ENCODE measurements at regions not wholly inside any gene's neighbourhood (a gene's known extent, or its start where the extent isn't known, plus 50 kb on each side); places are given as distances from the start of the nearest gene placed in this dataset.

GRCh38 chr16:55981557-55981956, 106.4 kb upstream of the CES5A start:
- no peak for TF ChIP-seq CTCF (IDR thresholded peaks at IDR 0.05)
- no peak overlapping the region for H3K27ac Mint-ChIP-seq
- intact Hi-C loops (cut with DNase I, micrococcal nuclease) = no loop called here
- Histone ChIP-seq H3K27me3 (ENCODE audit: control insufficient read depth in 1 of 2, insufficient read depth in 2 of 2, low read length in 2 of 2) (no peaks in the 10 kb centered on the region), H3K4me3 (ENCODE audit: low read length) (no peak overlapping the region), H3K9me3 (ENCODE audit: control insufficient read depth in 1 of 2, insufficient read depth in 1 of 2, low read length in 2 of 2) (no peaks in the 10 kb centered on the region), H3K27ac (ENCODE audit: low read depth in 1 of 2, low read length in 2 of 2) (no peak overlapping the region), H3K36me3 (ENCODE audit: insufficient read depth, low read length) (no peaks in the 10 kb centered on the region), H3K4me1 (ENCODE audit: insufficient read depth, low read length) (no peaks in the 10 kb centered on the region)
- no peak for ATAC-seq (ENCODE audit: poor library complexity)
- DNase-seq = no peak
- H3K4me1 Mint-ChIP-seq (ENCODE audit: low read depth) = no peaks in the 10 kb centered on the region
- no peak overlapping the region for H3K4me3 Mint-ChIP-seq
- peaks cover 8% of the 10 kb centered on the region for H3K27me3 Mint-ChIP-seq
- no peaks in the 10 kb centered on the region for H3K9me3 Mint-ChIP-seq
- no peaks in the 10 kb centered on the region for H3K36me3 Mint-ChIP-seq (ENCODE audit: low read depth)
- ChIA-PET POLR2A (no interaction called here), CTCF (no interaction called here)

- H3K4me3 ChIP-seq (ENCODE audit: low read length) = no peak overlapping the region
- Mint-ChIP-seq H3K4me1 (ENCODE audit: low read depth) (no peaks in the 10 kb centered on the region), H3K4me3 (no peak overlapping the region), H3K9me3 (no peaks in the 10 kb centered on the region), H3K27me3 (peaks cover 11% of the 10 kb centered on the region), H3K27ac (no peak overlapping the region), H3K36me3 (ENCODE audit: low read depth) (no peaks in the 10 kb centered on the region)
- no peaks in the 10 kb centered on the region for H3K36me3 ChIP-seq (ENCODE audit: insufficient read depth, low read length)
- H3K9me3 ChIP-seq (ENCODE audit: control insufficient read depth in 1 of 2, insufficient read depth in 1 of 2, low read length in 2 of 2) = no peaks in the 10 kb centered on the region
- no peak for TF ChIP-seq CTCF (IDR thresholded peaks at IDR 0.05)
- ChIA-PET CTCF (interaction anchor here (1.9 kb wide), 1 partner anchor 342 kb away, joined by 5 read pairs; no protein-coding TSS in a partner anchor), POLR2A (no interaction called here)
- H3K27ac ChIP-seq (ENCODE audit: low read depth in 1 of 2, low read length in 2 of 2) = no peak overlapping the region
- no peaks in the 10 kb centered on the region for H3K4me1 ChIP-seq (ENCODE audit: insufficient read depth, low read length)
- ATAC-seq (ENCODE audit: poor library complexity) (no peak), DNase-seq (no peak)
- intact Hi-C loops (cut with DNase I, micrococcal nuclease) = no loop called here
- no peaks in the 10 kb centered on the region for H3K27me3 ChIP-seq (ENCODE audit: control insufficient read depth in 1 of 2, insufficient read depth in 2 of 2, low read length in 2 of 2)
Measured at GRCh38 chr16:55976815-55977214, 101.6 kb upstream of the CES5A start.

- H3K27me3 Mint-ChIP-seq = peaks cover 19% of the 10 kb centered on the region
- Histone ChIP-seq H3K27ac (ENCODE audit: low read depth in 1 of 2, low read length in 2 of 2) (no peak overlapping the region), H3K9me3 (ENCODE audit: control insufficient read depth in 1 of 2, insufficient read depth in 1 of 2, low read length in 2 of 2) (no peaks in the 10 kb centered on the region), H3K36me3 (ENCODE audit: insufficient read depth, low read length) (no peaks in the 10 kb centered on the region), H3K4me3 (ENCODE audit: low read length) (no peak overlapping the region), H3K4me1 (ENCODE audit: insufficient read depth, low read length) (no peaks in the 10 kb centered on the region), H3K27me3 (ENCODE audit: control insufficient read depth in 1 of 2, insufficient read depth in 2 of 2, low read length in 2 of 2) (no peaks in the 10 kb centered on the region)
- no peak for DNase-seq
- ATAC-seq (ENCODE audit: poor library complexity) = no peak
- no peaks in the 10 kb centered on the region for H3K4me1 Mint-ChIP-seq (ENCODE audit: low read depth)
- H3K36me3 Mint-ChIP-seq (ENCODE audit: low read depth) = no peaks in the 10 kb centered on the region
- H3K4me3 Mint-ChIP-seq = no peak overlapping the region
- CTCF ChIA-PET = no interaction called here
- TF ChIP-seq CTCF (IDR thresholded peaks at IDR 0.05) = no peak
- POLR2A ChIA-PET = no interaction called here
- H3K9me3 Mint-ChIP-seq = no peaks in the 10 kb centered on the region
- intact Hi-C loops (cut with DNase I, micrococcal nuclease) = no loop called here
- no peak overlapping the region for H3K27ac Mint-ChIP-seq
Measured at GRCh38 chr16:55971447-55971846, 96.3 kb upstream of the CES5A start.

Measured in CD4-positive, alpha-beta T cell (primary cell).